OCI-LY1 (cell line): ENCODE measurements at regions not wholly inside any gene's neighbourhood (a gene's known extent, or its start where the extent isn't known, plus 50 kb on each side); places are given as distances from the start of the nearest gene placed in this dataset.

Experiments
- H2AFZ ChIP-seq: fragments of 200-600 bp; sonication (generic), shearing (Covaris generic); 2 replicates; pipeline ENCODE4 v1.6.0; 2014; ENCODE audit warnings: antibody characterized with exemption, mild to moderate bottlenecking, low read length
- H3F3A ChIP-seq: fragments of 200-600 bp; sonication (generic), shearing (Covaris generic); 2 replicates; pipeline ENCODE4 v1.6.0; 2014; ENCODE audit warnings: mild to moderate bottlenecking, antibody characterized with exemption, low read length, moderate library complexity; ENCODE audit not compliant: insufficient read depth
- H3K27ac ChIP-seq: fragments of 200-600 bp; sonication (generic); 2 replicates; pipeline ENCODE4 v1.5.1; 2014; ENCODE audit warnings: low read length, mixed run types, mild to moderate bottlenecking, low read depth; ENCODE audit not compliant: poor library complexity, severe bottlenecking
- H3K27me3 ChIP-seq: fragments of 200-600 bp; sonication (generic); 2 replicates; pipeline ENCODE4 v1.6.0; 2014; ENCODE audit warnings: antibody characterized with exemption, mild to moderate bottlenecking, low read length, moderate library complexity; ENCODE audit not compliant: insufficient read depth
- H3K36me3 ChIP-seq: fragments of 200-600 bp; sonication (generic); 2 replicates; pipeline ENCODE4 v1.6.1; 2014; ENCODE audit warnings: mild to moderate bottlenecking, antibody characterized with exemption, low read length, moderate library complexity, mixed read lengths; ENCODE audit not compliant: insufficient read depth
- H3K4me1 ChIP-seq: fragments of 200-600 bp; sonication (generic); 2 replicates; pipeline ENCODE4 v1.5.1; 2014; ENCODE audit warnings: mild to moderate bottlenecking, low read length, moderate library complexity; ENCODE audit not compliant: insufficient read depth, severe bottlenecking
- H3K4me2 ChIP-seq: fragments of 200-600 bp; sonication (generic), shearing (Covaris generic); 2 replicates; pipeline ENCODE4 v1.6.1; 2014; ENCODE audit warnings: low read length
- H3K4me3 ChIP-seq: fragments of 200-600 bp; sonication (generic); 2 replicates; pipeline ENCODE4 v1.5.1; 2014; ENCODE audit warnings: low read length, low read depth, mild to moderate bottlenecking, mixed read lengths; ENCODE audit not compliant: poor library complexity, severe bottlenecking
- H3K79me2 ChIP-seq: fragments of 200-600 bp; shearing (Covaris generic); 2 replicates; pipeline ENCODE4 v1.6.1; 2016; ENCODE audit warnings: mixed run types, low read length, mixed read lengths; ENCODE audit not compliant: insufficient read depth
- H3K9ac ChIP-seq: fragments of 200-600 bp; sonication (generic), shearing (Covaris generic); 2 replicates; pipeline ENCODE4 v1.6.1; 2014; ENCODE audit warnings: mild to moderate bottlenecking, low read length, mixed read lengths
- H3K9me2 ChIP-seq: fragments of 200-600 bp; sonication (generic), shearing (Covaris generic); 2 replicates; pipeline ENCODE4 v1.6.1; 2014; ENCODE audit warnings: low read depth, mild to moderate bottlenecking, low read length, mixed read lengths
- H3K9me3 ChIP-seq: fragments of 200-600 bp; shearing (Covaris generic); 2 replicates; pipeline ENCODE4 v1.6.1; 2014; ENCODE audit warnings: low read length, mixed read lengths
- H4K20me1 ChIP-seq: fragments of 200-600 bp; sonication (generic), shearing (Covaris generic); 2 replicates; pipeline ENCODE4 v1.6.0; 2016; ENCODE audit warnings: mild to moderate bottlenecking, low read length; ENCODE audit not compliant: insufficient read depth
- CTCF ChIP-seq: fragments of 200-600 bp; sonication (generic), shearing (Covaris generic); IDR thresholded peaks from 2 replicates; pipeline ENCODE4 v1.5.1; 2017; ENCODE audit warnings: mild to moderate bottlenecking, antibody characterized with exemption, low read length, moderate library complexity, mixed read lengths
- EZH2 ChIP-seq: fragments of 200-600 bp; sonication (generic), shearing (Covaris generic); IDR thresholded peaks from 2 replicates; pipeline ENCODE4 v1.8.0; 2017; ENCODE audit warnings: borderline replicate concordance, mixed run types, mild to moderate bottlenecking, antibody characterized with exemption, low read length, moderate library complexity, mixed read lengths

GRCh38 chr3:147497286-147497685, 88.1 kb downstream of the ZIC1 start:
- H4K20me1 ChIP-seq, result no peaks in the 10 kb centered on the region
- H3F3A ChIP-seq, result no peaks in the 10 kb centered on the region
- no peak overlapping the region for H3K27ac ChIP-seq
- H3K79me2 ChIP-seq, result no peaks in the 10 kb centered on the region
- H3K9ac ChIP-seq, result no peak overlapping the region
- no peaks in the 10 kb centered on the region for H3K9me3 ChIP-seq
- no peak overlapping the region for H3K4me3 ChIP-seq
- no peaks in the 10 kb centered on the region for H3K27me3 ChIP-seq
- H2AFZ ChIP-seq, result no peak overlapping the region
- no peaks in the 10 kb centered on the region for H3K36me3 ChIP-seq
- no peaks in the 10 kb centered on the region for H3K4me1 ChIP-seq
- H3K4me2 ChIP-seq, result no peak overlapping the region
- TF ChIP-seq CTCF, result no peak
- TF ChIP-seq EZH2, result no peak
- H3K9me2 ChIP-seq, result peaks cover 3% of the 10 kb centered on the region; the same call in 1 of the 2 replicates

GRCh38 chr3:147507638-147508286, 98.6 kb downstream of the ZIC1 start:
- H3K79me2 ChIP-seq, result no peaks in the 10 kb centered on the region
- no peak overlapping the region for H3K27ac ChIP-seq
- no peaks in the 10 kb centered on the region for H3K9me3 ChIP-seq
- no peak overlapping the region for H3K4me2 ChIP-seq
- no peaks in the 10 kb centered on the region for H3K27me3 ChIP-seq
- no peaks in the 10 kb centered on the region for H4K20me1 ChIP-seq
- H2AFZ ChIP-seq, result no peak overlapping the region
- TF ChIP-seq CTCF (no peak), EZH2 (no peak)
- H3K4me3 ChIP-seq, result no peak overlapping the region
- H3K36me3 ChIP-seq, result no peaks in the 10 kb centered on the region
- H3F3A ChIP-seq, result no peaks in the 10 kb centered on the region
- 0 out of 2 replicates have a peak, but pooled peaks cover 4% of the 10 kb centered on the region for H3K9me2 ChIP-seq
- H3K4me1 ChIP-seq, result no peaks in the 10 kb centered on the region
- no peak overlapping the region for H3K9ac ChIP-seq

GRCh38 chr3:147509448-147509847, 100.3 kb downstream of the ZIC1 start:
- H3K4me2 ChIP-seq, result no peak overlapping the region
- H2AFZ ChIP-seq, result no peak overlapping the region
- 0 out of 2 replicates have a peak, but pooled peaks cover 4% of the 10 kb centered on the region for H3K9me2 ChIP-seq
- H3K4me3 ChIP-seq, result no peak overlapping the region
- H3K4me1 ChIP-seq, result no peaks in the 10 kb centered on the region
- H3K36me3 ChIP-seq, result no peaks in the 10 kb centered on the region
- H3K27ac ChIP-seq, result no peak overlapping the region
- TF ChIP-seq CTCF (no peak), EZH2 (no peak)
- no peaks in the 10 kb centered on the region for H3K9me3 ChIP-seq
- no peaks in the 10 kb centered on the region for H4K20me1 ChIP-seq
- H3K79me2 ChIP-seq, result no peaks in the 10 kb centered on the region
- H3K9ac ChIP-seq, result no peak overlapping the region
- no peaks in the 10 kb centered on the region for H3F3A ChIP-seq
- no peaks in the 10 kb centered on the region for H3K27me3 ChIP-seq
